ENCODE measurements at regions not wholly inside any gene's neighbourhood (a gene's known extent, or its start where the extent isn't known, plus 50 kb on each side); places are given as distances from the start of the nearest gene placed in this dataset.
A peak's percentile ranks its signal among the peaks of the same experiment; 100 is the strongest.
"Not testable (repeated sequence)": the region's sequence is repeated elsewhere in the genome, so short reads cannot be mapped to it uniquely, and the experiment has no call there.

DNA sequence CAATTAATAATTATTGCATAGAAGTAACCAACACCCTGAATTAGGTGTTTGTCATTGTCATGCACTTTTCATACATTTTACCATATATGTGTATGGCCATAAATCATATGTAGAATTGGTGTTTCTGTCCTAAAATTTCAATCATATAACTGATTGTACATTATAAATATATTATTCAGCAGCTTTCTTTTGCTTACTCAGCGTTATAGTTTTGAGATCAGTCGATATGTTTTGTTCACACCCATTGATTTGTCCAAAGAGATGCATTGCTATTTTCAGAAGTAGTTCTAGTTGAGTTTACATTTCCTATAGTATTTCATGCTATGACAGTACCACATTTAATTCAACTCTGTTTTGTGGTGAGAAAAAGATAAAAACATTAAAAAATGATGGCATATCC is 50.5 kb upstream of the PARP4 start:
- no peak for TF ChIP-seq ZFX (IDR thresholded peaks at IDR 0.05; ENCODE audit: borderline replicate concordance)
- no peak overlapping the region for H3K27ac ChIP-seq

GRCh38 chr13:24563971-24564370 is 51.4 kb upstream of the PARP4 start:
- H3K27ac ChIP-seq, result not testable (repeated sequence)

DNA sequence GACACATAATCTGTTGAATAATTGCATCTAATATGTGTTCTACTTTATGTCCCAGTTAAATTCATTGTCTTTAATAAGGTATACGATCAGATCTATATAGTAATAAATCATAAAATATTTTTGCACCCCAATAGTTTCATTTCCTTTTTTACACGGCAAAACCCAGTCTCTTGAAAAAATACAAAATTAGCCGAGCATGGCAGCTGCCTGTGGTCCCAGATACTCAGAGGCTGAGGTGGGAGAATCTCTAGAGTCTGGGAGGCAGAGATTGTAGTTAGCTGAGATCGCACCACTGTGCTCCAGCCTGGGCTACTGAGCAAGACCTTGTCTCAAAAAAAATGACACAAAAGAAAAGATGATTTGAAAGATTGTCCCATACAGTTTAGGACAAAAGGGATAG is 52.3 kb upstream of the PARP4 start:
- H3K27ac ChIP-seq, result no peak overlapping the region
- TF ChIP-seq CTCF (IDR thresholded peaks at IDR 0.05), result no peak
- no peak for TF ChIP-seq ZFX (IDR thresholded peaks at IDR 0.05; ENCODE audit: borderline replicate concordance)

- H3K27ac ChIP-seq, result not testable (repeated sequence)
These were observed 55.0 kb upstream of the PARP4 start for GRCh38 chr13:24567593-24567992.

DNA sequence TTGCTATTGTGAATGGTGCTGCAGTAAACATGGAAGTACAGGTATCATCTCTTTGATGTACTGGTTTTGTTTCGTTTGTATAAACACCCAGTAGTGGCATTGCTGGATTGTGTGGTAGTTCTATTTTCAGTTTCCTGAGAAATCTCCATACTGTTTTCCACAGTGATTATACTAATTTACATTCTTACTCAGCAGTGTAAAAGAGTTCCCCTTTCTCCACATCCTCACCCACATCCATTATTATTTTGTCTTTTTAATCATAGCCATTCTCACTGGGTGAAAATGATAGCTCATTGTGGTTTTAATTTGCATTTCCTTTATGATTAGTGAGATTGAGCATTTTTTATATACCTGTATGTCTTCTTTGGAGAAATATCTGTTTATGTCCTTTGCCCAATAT is 62.3 kb upstream of the PARP4 start:
- no peak for TF ChIP-seq CTCF (IDR thresholded peaks at IDR 0.05)
- no peak for TF ChIP-seq ZFX (IDR thresholded peaks at IDR 0.05; ENCODE audit: borderline replicate concordance)
- no peak overlapping the region for H3K27ac ChIP-seq

- TF ChIP-seq CTCF (IDR thresholded peaks at IDR 0.05), result peak; percentile 55
- H3K27ac ChIP-seq, result not testable (repeated sequence)
These were observed 67.7 kb upstream of the PARP4 start for GRCh38 chr13:24580315-24580714.

DNA sequence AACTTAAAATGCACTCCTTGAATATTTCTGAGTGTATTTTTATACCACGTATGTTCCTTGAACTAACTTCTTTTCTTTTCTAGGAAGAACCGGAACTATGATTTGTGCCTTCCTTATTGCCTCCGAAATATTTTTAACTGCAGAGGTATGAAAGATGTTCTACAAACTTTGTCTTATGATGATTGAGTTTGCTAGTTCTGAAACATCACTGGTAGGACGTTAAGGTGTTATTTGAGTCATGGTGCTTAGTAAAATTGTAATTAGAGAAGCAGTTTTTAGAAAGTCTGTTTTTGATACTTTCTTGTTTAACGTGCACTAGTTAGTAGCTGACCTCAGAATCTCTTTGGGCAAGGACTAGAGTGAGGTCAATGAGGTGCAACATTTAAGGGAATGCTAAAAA is 69.0 kb upstream of the PARP4 start:
- H3K27ac ChIP-seq, result not testable (repeated sequence)

GRCh38 chr13:24591697-24592096 is 79.1 kb upstream of the PARP4 start:
- H3K27ac ChIP-seq, result peak overlapping the region; percentile 79

GRCh38 chr13:24597906-24598670 is 82.1 kb upstream of the ATP12A start:
- not testable (repeated sequence) for H3K27ac ChIP-seq

DNA sequence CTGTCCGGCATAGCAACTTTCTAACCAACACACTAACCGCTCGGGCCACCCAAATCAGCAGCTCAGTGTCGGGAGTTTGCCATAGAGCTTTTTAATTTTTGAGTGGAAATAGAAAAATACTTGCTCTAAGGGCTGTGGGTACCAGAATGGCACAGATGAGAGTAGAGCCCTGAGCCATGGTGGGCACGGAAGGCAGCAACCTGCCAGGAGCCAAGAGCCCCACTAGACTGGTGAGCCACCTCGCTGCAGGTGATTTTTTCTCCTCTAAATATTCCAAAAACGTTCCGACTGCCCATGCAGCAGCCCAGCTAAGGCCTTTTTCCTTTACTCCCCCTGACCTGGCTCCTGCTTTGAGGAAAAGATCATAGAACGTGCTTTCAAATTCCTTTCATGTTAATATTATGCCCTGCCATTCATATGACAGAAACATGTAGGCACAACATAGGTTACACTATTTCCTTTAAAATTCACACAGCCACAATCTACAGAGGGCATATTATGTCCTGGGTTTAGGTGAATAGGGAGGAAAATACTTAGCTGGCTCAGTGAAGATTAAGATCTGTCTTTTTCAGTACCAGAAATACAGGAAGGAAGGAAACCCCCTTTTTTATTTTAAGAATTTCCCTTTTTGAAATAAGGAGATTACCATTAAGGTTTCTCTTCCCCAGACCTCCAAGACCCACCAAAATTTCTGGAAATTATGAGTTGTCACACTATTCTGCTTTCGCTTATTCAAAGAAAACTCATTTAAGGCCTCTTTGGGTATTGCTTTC is 81.0 kb upstream of the ATP12A start:
- H3K27ac ChIP-seq, result not testable (repeated sequence)

DNA sequence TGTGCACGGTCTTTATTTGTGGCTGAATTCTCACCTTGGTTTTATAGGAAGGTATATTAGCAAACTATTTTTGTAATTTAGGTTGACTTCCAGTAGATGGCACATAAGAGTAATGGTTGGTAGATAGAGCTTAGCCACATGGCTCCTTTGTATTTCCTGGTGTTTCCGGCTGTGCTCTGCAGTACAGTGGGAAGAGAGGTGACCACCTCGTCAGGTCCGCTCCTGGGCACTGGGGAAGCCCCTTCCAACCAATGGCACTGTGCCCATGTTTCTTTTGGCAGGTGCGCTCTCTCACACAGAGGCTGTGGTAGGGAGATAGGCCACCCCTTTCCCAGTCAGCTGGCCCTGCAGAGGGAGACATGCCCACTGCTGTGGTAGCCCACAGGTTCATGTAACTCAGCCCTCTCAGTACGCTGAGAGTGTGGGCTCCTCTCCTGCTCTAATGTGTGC is 74.3 kb upstream of the ATP12A start:
- no peak overlapping the region for H3K27ac ChIP-seq
- no peak for TF ChIP-seq ZFX (IDR thresholded peaks at IDR 0.05; ENCODE audit: borderline replicate concordance)
- TF ChIP-seq CTCF (IDR thresholded peaks at IDR 0.05), result peak; percentile 65

Data from 22Rv1 (cell line).